Endodermal cell (in vitro differentiated cells): ENCODE measurements at regions not wholly inside any gene's neighbourhood (a gene's known extent, or its start where the extent isn't known, plus 50 kb on each side); places are given as distances from the start of the nearest gene placed in this dataset.

ENCODE experiments used
- DNase-seq: peaks from one replicate; pipeline ENCODE4 v3.0.0-alpha.2; 2017
- H3K27ac ChIP-seq: 2 replicates; pipeline ENCODE4 v1.5.1; 2013; ENCODE audit warnings: mild to moderate bottlenecking, low read depth, low read length, moderate library complexity
- H3K27me3 ChIP-seq: 2 replicates; pipeline ENCODE4 v1.6.1; 2013; ENCODE audit warnings: mild to moderate bottlenecking, low read length, moderate library complexity; ENCODE audit not compliant: insufficient read depth, control insufficient read depth, poor library complexity, severe bottlenecking
- H3K36me3 ChIP-seq: 2 replicates; pipeline ENCODE4 v1.7.0; 2013; ENCODE audit warnings: mild to moderate bottlenecking, low read length, moderate library complexity; ENCODE audit not compliant: control insufficient read depth, insufficient read depth
- H3K4me1 ChIP-seq: one replicate; pipeline ENCODE4 v1.7.0; 2013; ENCODE audit warnings: low read length; ENCODE audit not compliant: control insufficient read depth, insufficient read depth
- H3K4me3 ChIP-seq: 2 replicates; pipeline ENCODE4 v1.5.1; 2013; ENCODE audit warnings: mild to moderate bottlenecking, low read length, moderate library complexity
- H3K9ac ChIP-seq: 2 replicates; pipeline ENCODE4 v1.6.1; 2013; ENCODE audit warnings: mild to moderate bottlenecking, low read length, moderate library complexity; ENCODE audit not compliant: poor library complexity, severe bottlenecking; ENCODE audit errors: extremely low read depth
- H3K9me3 ChIP-seq: 2 replicates; pipeline ENCODE4 v1.6.1; 2013; ENCODE audit warnings: mild to moderate bottlenecking, low read length, moderate library complexity; ENCODE audit not compliant: control insufficient read depth
- H3K27ac Mint-ChIP-seq: 2 replicates; pipeline ENCODE4 v1.8.0; 2020; ENCODE audit warnings: mixed read lengths
- H3K27me3 Mint-ChIP-seq: 2 replicates; pipeline ENCODE4 v1.8.0; 2021; ENCODE audit warnings: mild to moderate bottlenecking, mixed read lengths; ENCODE audit not compliant: insufficient read depth
- H3K36me3 Mint-ChIP-seq: 2 replicates; pipeline ENCODE4 v1.8.0; 2020; ENCODE audit warnings: low read depth, mixed read lengths
- H3K4me1 Mint-ChIP-seq: 2 replicates; pipeline ENCODE4 v1.8.0; 2020; ENCODE audit warnings: mixed read lengths
- H3K4me3 Mint-ChIP-seq: 2 replicates; pipeline ENCODE4 v1.8.0; 2020; ENCODE audit warnings: mild to moderate bottlenecking, moderate library complexity, mixed read lengths
- H3K9me3 Mint-ChIP-seq: 2 replicates; pipeline ENCODE4 v1.8.0; 2020; ENCODE audit warnings: mild to moderate bottlenecking, mixed read lengths
- CTCF ChIP-seq: fragments of 200-600 bp; sonication (generic); conservative IDR thresholded peaks from 2 replicates; pipeline ENCODE4 v1.5.0; 2021; ENCODE audit warnings: antibody characterized with exemption, mild to moderate bottlenecking
- WGBS, 2 experiments: methylation state at CpG; one replicate each; pipeline versions ENCODE4 v1.1.5 to v1.1.7; 2013; ENCODE audit warnings: missing lambda C conversion rate in 2 of 2, mixed read lengths in 1 of 2; ENCODE audit not compliant: insufficient coverage in 1 of 2, insufficient read length in 1 of 2; 5-methylcytosine and 5-hydroxymethylcytosine counted together

- H3K27me3 Mint-ChIP-seq = peaks cover 2% of the 10 kb centered on the region
- Histone ChIP-seq H3K36me3 (no peaks in the 10 kb centered on the region), H3K9me3 (no peaks in the 10 kb centered on the region), H3K9ac (no peak overlapping the region), H3K27ac (no peak overlapping the region), H3K4me3 (no peak overlapping the region), H3K4me1 (no peaks in the 10 kb centered on the region), H3K27me3 (peaks cover 6% of the 10 kb centered on the region)
- H3K27ac Mint-ChIP-seq = no peak overlapping the region
- peaks cover 6% of the 10 kb centered on the region for H3K4me1 Mint-ChIP-seq
- no peaks in the 10 kb centered on the region for H3K9me3 Mint-ChIP-seq
- no peak overlapping the region for H3K4me3 Mint-ChIP-seq
- WGBS, 2 experiments = 93 to 100% methylated on average over 2 to 9 of the region's 9 CpGs
- DNase-seq = no peak
- H3K36me3 Mint-ChIP-seq = no peaks in the 10 kb centered on the region
- no peak for TF ChIP-seq CTCF
Measured at GRCh38 chr2:6043238-6043637, 351.1 kb downstream of the SOX11 start.

- H3K9me3 Mint-ChIP-seq = peaks cover 9% of the 10 kb centered on the region
- Histone ChIP-seq H3K27ac (no peak overlapping the region), H3K4me1 (peaks cover 8% of the 10 kb centered on the region), H3K9ac (no peak overlapping the region), H3K4me3 (no peak overlapping the region), H3K9me3 (no peaks in the 10 kb centered on the region), H3K36me3 (no peaks in the 10 kb centered on the region), H3K27me3 (no peaks in the 10 kb centered on the region)
- no peak for TF ChIP-seq CTCF
- H3K4me1 Mint-ChIP-seq = peaks cover 34% of the 10 kb centered on the region
- DNase-seq = no peak
- no peaks in the 10 kb centered on the region for H3K27me3 Mint-ChIP-seq
- 90 to 94% methylated on average over 6 to 8 of the region's 8 CpGs for WGBS, 2 experiments
- H3K27ac Mint-ChIP-seq = no peak overlapping the region
- H3K36me3 Mint-ChIP-seq = no peaks in the 10 kb centered on the region
- no peak overlapping the region for H3K4me3 Mint-ChIP-seq
Measured at GRCh38 chr2:6052649-6053048, 360.5 kb downstream of the SOX11 start.

- Mint-ChIP-seq H3K36me3 (no peaks in the 10 kb centered on the region), H3K27ac (no peak overlapping the region), H3K9me3 (peaks cover 9% of the 10 kb centered on the region), H3K4me1 (peaks cover 34% of the 10 kb centered on the region), H3K27me3 (no peaks in the 10 kb centered on the region), H3K4me3 (peak overlapping the region; percentile 34)
- peak overlapping the region; percentile 3 for H3K27ac ChIP-seq
- no peak overlapping the region for H3K4me3 ChIP-seq
- no peaks in the 10 kb centered on the region for H3K9me3 ChIP-seq
- no peak overlapping the region for H3K9ac ChIP-seq
- WGBS, 2 experiments = 52 to 53% methylated on average over 2 to 4 of the region's 5 CpGs
- H3K27me3 ChIP-seq = no peaks in the 10 kb centered on the region
- TF ChIP-seq CTCF = no peak
- no peak for DNase-seq
- H3K4me1 ChIP-seq = peaks cover 8% of the 10 kb centered on the region
- H3K36me3 ChIP-seq = no peaks in the 10 kb centered on the region
Measured at GRCh38 chr2:6053743-6054142, 361.6 kb downstream of the SOX11 start.
